ENCODE measurements at regions not wholly inside any gene's neighbourhood (a gene's known extent, or its start where the extent isn't known, plus 50 kb on each side); places are given as distances from the start of the nearest gene placed in this dataset.

DNA sequence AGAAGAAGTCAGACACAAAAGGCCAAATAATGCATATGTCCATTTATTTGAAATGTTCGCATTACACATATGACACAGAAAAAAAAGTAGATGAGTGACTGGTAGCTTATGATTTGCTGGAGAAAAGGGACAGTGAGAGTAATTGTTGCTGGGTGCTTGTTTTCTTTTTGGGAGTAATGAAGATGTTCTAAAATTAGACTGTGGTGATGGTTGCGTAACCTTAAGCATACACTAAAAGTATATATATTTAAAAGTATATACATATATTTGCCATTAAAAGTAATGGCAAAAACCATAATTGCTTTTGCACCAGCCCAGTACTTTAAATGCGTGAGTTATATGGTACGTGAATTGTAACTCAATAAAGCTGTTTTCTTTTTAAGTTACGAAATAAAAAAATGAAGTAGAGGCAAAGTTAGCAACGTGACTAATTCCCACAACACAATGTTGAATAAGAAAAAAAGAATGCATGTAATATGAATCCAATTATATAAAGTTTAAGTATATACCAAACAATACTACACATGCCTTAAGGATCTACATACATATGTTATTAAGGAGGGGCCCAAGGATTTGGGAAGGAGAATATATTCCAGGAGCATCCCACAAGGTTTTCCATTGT is 360.4 kb upstream of the CELF2 start:
- no peak for TF ChIP-seq EZH2 (IDR thresholded peaks at IDR 0.05; ENCODE audit: borderline replicate concordance)
- TF ChIP-seq, protein P1, sequence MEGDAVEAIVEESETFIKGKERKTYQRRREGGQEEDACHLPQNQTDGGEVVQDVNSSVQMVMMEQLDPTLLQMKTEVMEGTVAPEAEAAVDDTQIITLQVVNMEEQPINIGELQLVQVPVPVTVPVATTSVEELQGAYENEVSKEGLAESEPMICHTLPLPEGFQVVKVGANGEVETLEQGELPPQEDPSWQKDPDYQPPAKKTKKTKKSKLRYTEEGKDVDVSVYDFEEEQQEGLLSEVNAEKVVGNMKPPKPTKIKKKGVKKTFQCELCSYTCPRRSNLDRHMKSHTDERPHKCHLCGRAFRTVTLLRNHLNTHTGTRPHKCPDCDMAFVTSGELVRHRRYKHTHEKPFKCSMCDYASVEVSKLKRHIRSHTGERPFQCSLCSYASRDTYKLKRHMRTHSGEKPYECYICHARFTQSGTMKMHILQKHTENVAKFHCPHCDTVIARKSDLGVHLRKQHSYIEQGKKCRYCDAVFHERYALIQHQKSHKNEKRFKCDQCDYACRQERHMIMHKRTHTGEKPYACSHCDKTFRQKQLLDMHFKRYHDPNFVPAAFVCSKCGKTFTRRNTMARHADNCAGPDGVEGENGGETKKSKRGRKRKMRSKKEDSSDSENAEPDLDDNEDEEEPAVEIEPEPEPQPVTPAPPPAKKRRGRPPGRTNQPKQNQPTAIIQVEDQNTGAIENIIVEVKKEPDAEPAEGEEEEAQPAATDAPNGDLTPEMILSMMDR (IDR thresholded peaks at IDR 0.05; ENCODE audit: poor library complexity), result no peak
